ENCODE measurements at regions not wholly inside any gene's neighbourhood (a gene's known extent, or its start where the extent isn't known, plus 50 kb on each side); places are given as distances from the start of the nearest gene placed in this dataset.
A peak's percentile ranks its signal among the peaks of the same experiment; 100 is the strongest.

GRCh38 chr6:144652292-144652891, 367.3 kb downstream of the UTRN start:
- Histone ChIP-seq H2AFZ (ENCODE audit: low read length) (no peak overlapping the region), H3K27ac (ENCODE audit: insufficient read length, low read depth, low read length) (no peak overlapping the region), H3K23ac (ENCODE audit: insufficient read length, low read depth, low read length) (no peak overlapping the region), H4K8ac (replicated peaks; ENCODE audit: insufficient read length, low read depth, low read length) (no peak overlapping the region), H3K9me3 (ENCODE audit: control insufficient read depth, low read depth, low read length) (no peaks in the 10 kb centered on the region), H2AK5ac (ENCODE audit: insufficient read length, low read length) (no peak overlapping the region), H2BK15ac (ENCODE audit: low read depth, low read length) (no peak overlapping the region), H3K79me1 (ENCODE audit: insufficient read depth, low read depth, low read length, poor library complexity, severe bottlenecking) (no peaks in the 10 kb centered on the region), H2BK5ac (ENCODE audit: insufficient read length, low read length) (no peak overlapping the region), H3K18ac (ENCODE audit: insufficient read length, low read depth, low read length) (no peak overlapping the region), H3K56ac (ENCODE audit: insufficient read length, low read depth, low read length) (no peak overlapping the region), H3K23me2 (ENCODE audit: insufficient read length, low read depth, low read length, poor library complexity, severe bottlenecking) (no peaks in the 10 kb centered on the region), H3K14ac (ENCODE audit: insufficient read depth, low read length) (no peak overlapping the region), H3K4me1 (ENCODE audit: insufficient read depth, low read length) (peaks cover 7% of the 10 kb centered on the region; the same call in 1 of the 2 replicates), H4K91ac (ENCODE audit: insufficient read length, low read depth, low read length) (no peak overlapping the region), H3T11ph (ENCODE audit: low read length) (no peak overlapping the region), H3K4ac (ENCODE audit: low read depth, low read length) (no peak overlapping the region), H4K20me1 (ENCODE audit: control insufficient read depth, insufficient read depth, insufficient read length) (no peaks in the 10 kb centered on the region), H3K27me3 (ENCODE audit: insufficient read depth, low read length) (no peaks in the 10 kb centered on the region), H3K79me2 (ENCODE audit: insufficient read depth, low read length) (no peaks in the 10 kb centered on the region), H2BK120ac (ENCODE audit: low read depth, low read length, poor library complexity, severe bottlenecking) (no peak overlapping the region), H2BK20ac (ENCODE audit: low read depth, low read length, poor library complexity, severe bottlenecking) (no peak overlapping the region), H4K5ac (ENCODE audit: insufficient read length, low read depth, low read length) (no peak overlapping the region), H3K9ac (ENCODE audit: extremely low read depth, insufficient read length, low read length) (no peak overlapping the region), H3K4me2 (ENCODE audit: insufficient read depth, insufficient read length, low read length) (no peak overlapping the region), H2BK12ac (ENCODE audit: insufficient read length, low read depth, low read length) (no peak overlapping the region)
- Mint-ChIP-seq H3K27ac (peak overlapping the region in 2 of 3 experiments; percentile 11 to 80; a peak in 3 of 7 replicates), H3K9me3 (no peaks in the 10 kb centered on the region; a peak in 1 of 5 replicates), H3K4me3 (no peak overlapping the region), H3K27me3 (ENCODE audit: low read depth) (no peaks in the 10 kb centered on the region), H3K4me1 (peaks cover 55 to 63% of the 10 kb centered on the region in 2 experiments), H3K36me3 (ENCODE audit: insufficient read depth in 1 of 3, low read depth in 3 of 3) (peaks cover 3 to 6% (median 3%) of the 10 kb centered on the region in 3 experiments; a peak in 5 of 7 replicates)
- TF ChIP-seq CTCF (conservative IDR thresholded peaks at IDR 0.05), result no peak
- DNase-seq, result no peak
- no CpG with 5 or more reads among the region's 9 CpGs for WGBS (ENCODE audit: extremely low coverage, insufficient read length, low lambda C conversion rate)

All from H9 (cell line).